Esophagus muscularis mucosa (tissue), 4 donors: ENCODE measurements at regions not wholly inside any gene's neighbourhood (a gene's known extent, or its start where the extent isn't known, plus 50 kb on each side); places are given as distances from the start of the nearest gene placed in this dataset.

Source experiments
- DNase-seq: peaks from one replicate; pipeline ENCODE4 v3.0.0-alpha.2; 2017; ENCODE audit errors: extremely low spot score
- H3K27ac ChIP-seq, 4 donors: fragments of 200-600 bp; sonication (generic); replicated peaks in 1 of 4; 1 replicate in 3 of 4; 2 replicates in 1 of 4; pipeline ENCODE4 v1.5.1; 2016 to 2019; ENCODE audit warnings: mild to moderate bottlenecking in 1 of 4
- H3K27me3 ChIP-seq, 4 donors: fragments of 200-600 bp; sonication (generic); one replicate each; pipeline versions ENCODE4 v1.5.1 to v1.6.0; 2016 to 2019
- H3K36me3 ChIP-seq, 4 donors: fragments of 200-600 bp; sonication (generic); one replicate each; pipeline ENCODE4 v1.5.1; 2016 to 2019
- H3K4me1 ChIP-seq, 4 donors: fragments of 200-600 bp; sonication (generic); one replicate each; pipeline ENCODE4 v1.5.1; 2016 to 2019
- H3K4me3 ChIP-seq, 4 donors: fragments of 200-600 bp; sonication (generic); 1 replicate in 2 of 4; 2 replicates in 2 of 4; pipeline ENCODE4 v1.5.1; 2016 to 2019; ENCODE audit warnings: mild to moderate bottlenecking in 4 of 4, moderate library complexity in 1 of 4
- H3K9me3 ChIP-seq, 4 donors: fragments of 200-600 bp; sonication (generic); 1 replicate in 3 of 4; 2 replicates in 1 of 4; pipeline ENCODE4 v1.5.1; 2016 to 2019
- EP300 ChIP-seq: sonication (generic); formaldehyde crosslinking; IDR thresholded peaks from one replicate; pipeline ENCODE4 v1.6.1; 2017; ENCODE audit warnings: antibody characterized with exemption
- POLR2A ChIP-seq: fragments of 450-650 bp; IDR thresholded peaks from one replicate; pipeline ENCODE4 v1.6.1; 2017; ENCODE audit warnings: antibody characterized with exemption, moderate library complexity, mild to moderate bottlenecking, low read depth
- POLR2AphosphoS5 ChIP-seq, 2 donors: sonication (generic); formaldehyde crosslinking; IDR thresholded peaks; one replicate each; pipeline ENCODE4 v1.6.1; 2017; ENCODE audit warnings: antibody characterized with exemption in 2 of 2
- WGBS: methylation state at CpG from one replicate; pipeline ENCODE4 v1.1.5; 2018; 5-methylcytosine and 5-hydroxymethylcytosine counted together
- intact Hi-C: fragments of 100-400 bp; cut with DNase I; formaldehyde crosslinking; loops from one replicate; pipeline ENCODE4 v1.15.1; 2023
- TF ChIP-seq, protein P1 (sequence below), 3 experiments: fragments of 200-600 bp in 2 of 3; fragments of 450-650 bp in 1 of 3; sonication (generic) in 2 of 3; IDR thresholded peaks; one replicate each; pipeline ENCODE4 v1.5.1; 2017 to 2019; ENCODE audit warnings: antibody characterized with exemption in 3 of 3, mild to moderate bottlenecking in 2 of 3, moderate library complexity in 1 of 3

DNA sequence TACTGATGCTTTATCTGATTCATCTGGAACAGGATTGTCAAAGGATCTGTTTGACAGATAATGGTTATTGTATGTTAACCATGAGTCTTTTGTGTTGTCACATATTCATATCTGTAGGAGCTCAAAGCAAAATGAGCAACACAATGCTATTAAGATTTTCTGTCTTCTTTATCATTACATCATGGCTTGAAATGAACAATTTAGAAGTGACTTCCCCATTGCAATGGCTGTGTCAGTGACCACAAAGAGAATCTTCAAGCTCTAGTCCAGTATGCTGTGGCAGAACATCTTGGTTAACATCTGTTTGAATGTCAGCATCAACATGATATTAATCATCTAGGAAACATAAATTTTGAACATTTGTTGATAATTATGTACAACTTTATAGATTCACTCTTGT, 1148.5 kb downstream of the PLA2G4A start:
- intact Hi-C loops = no loop called here
- H3K27me3 ChIP-seq = no peaks in the 10 kb centered on the region

GRCh38 chr1:187985145-187985896, 1156.6 kb downstream of the PLA2G4A start:
- no peaks in the 10 kb centered on the region for H3K27me3 ChIP-seq
- WGBS = 85% methylated on average over 4 of the region's 4 CpGs
- no peak overlapping the region for H3K4me3 ChIP-seq
- no peak overlapping the region for H3K27ac ChIP-seq
- no peaks in the 10 kb centered on the region for H3K36me3 ChIP-seq
- no peak for DNase-seq
- H3K4me1 ChIP-seq = no peaks in the 10 kb centered on the region
- TF ChIP-seq EP300 = no peak
- TF ChIP-seq POLR2A = no peak
- TF ChIP-seq, protein P1, sequence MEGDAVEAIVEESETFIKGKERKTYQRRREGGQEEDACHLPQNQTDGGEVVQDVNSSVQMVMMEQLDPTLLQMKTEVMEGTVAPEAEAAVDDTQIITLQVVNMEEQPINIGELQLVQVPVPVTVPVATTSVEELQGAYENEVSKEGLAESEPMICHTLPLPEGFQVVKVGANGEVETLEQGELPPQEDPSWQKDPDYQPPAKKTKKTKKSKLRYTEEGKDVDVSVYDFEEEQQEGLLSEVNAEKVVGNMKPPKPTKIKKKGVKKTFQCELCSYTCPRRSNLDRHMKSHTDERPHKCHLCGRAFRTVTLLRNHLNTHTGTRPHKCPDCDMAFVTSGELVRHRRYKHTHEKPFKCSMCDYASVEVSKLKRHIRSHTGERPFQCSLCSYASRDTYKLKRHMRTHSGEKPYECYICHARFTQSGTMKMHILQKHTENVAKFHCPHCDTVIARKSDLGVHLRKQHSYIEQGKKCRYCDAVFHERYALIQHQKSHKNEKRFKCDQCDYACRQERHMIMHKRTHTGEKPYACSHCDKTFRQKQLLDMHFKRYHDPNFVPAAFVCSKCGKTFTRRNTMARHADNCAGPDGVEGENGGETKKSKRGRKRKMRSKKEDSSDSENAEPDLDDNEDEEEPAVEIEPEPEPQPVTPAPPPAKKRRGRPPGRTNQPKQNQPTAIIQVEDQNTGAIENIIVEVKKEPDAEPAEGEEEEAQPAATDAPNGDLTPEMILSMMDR (IDR thresholded peaks at IDR 0.05) = no peak
- no peak for TF ChIP-seq POLR2AphosphoS5 (IDR thresholded peaks at IDR 0.05)
- intact Hi-C loops = no loop called here
- peaks cover 0 to 5% (median 0%) of the 10 kb centered on the region in 4 donors for H3K9me3 ChIP-seq

More for the DNA sequence above, 1148.5 kb downstream of the PLA2G4A start:
- Histone ChIP-seq H3K4me3 (no peak overlapping the region), H3K9me3 (peaks cover 0 to 5% (median 0%) of the 10 kb centered on the region in 4 donors), H3K4me1 (no peaks in the 10 kb centered on the region), H3K36me3 (no peaks in the 10 kb centered on the region), H3K27ac (no peak overlapping the region)
- TF ChIP-seq, protein P1 (IDR thresholded peaks at IDR 0.05) = no peak
- no peak for DNase-seq

DNA sequence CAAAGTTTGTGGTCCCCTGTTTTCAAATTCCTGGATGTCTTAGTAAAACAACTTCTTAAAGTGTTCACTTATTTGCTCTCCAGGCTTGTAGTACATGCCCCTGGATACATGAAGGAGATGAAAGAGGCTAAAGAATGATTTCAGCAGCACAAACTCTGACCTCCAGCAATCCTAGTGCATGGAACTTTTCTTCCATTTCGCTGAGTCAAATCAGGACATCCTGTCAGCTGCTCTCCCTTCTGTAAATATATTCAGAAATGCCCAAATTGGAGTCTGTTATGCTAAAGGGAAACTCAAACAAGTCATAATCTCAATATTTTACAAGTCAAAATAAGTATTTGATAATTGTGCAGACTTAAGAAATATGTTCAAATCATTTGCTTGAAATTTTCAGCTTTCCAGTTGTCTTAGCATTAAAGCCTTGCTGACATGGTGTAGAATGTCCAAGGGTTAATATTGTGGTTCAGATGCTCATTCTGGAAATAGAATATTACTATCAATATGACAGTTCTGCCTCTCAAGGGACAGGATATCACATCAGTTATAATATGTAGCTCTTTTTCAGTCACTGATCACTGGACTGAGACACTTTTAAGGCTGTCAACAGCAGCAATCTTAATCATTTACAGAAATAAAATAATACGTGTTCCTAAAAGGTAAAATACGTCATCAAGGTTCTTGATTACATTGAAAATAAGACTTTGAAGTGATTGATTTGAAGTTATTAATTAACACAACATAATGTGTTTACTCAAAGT, 1157.3 kb downstream of the PLA2G4A start:
- TF ChIP-seq POLR2A = no peak
- no peak for TF ChIP-seq EP300
- TF ChIP-seq POLR2AphosphoS5 (IDR thresholded peaks at IDR 0.05) = no peak
- TF ChIP-seq, protein P1 (IDR thresholded peaks at IDR 0.05) = no peak
- intact Hi-C loops = no loop called here
- 71% methylated on average over 3 of the region's 3 CpGs for WGBS
- H3K4me1 ChIP-seq = no peaks in the 10 kb centered on the region
- H3K27ac ChIP-seq = no peak overlapping the region
- no peaks in the 10 kb centered on the region for H3K36me3 ChIP-seq
- H3K27me3 ChIP-seq = no peaks in the 10 kb centered on the region
- DNase-seq = no peak
- H3K4me3 ChIP-seq = no peak overlapping the region
- H3K9me3 ChIP-seq = peaks cover 0 to 5% (median 0%) of the 10 kb centered on the region in 4 donors

DNA sequence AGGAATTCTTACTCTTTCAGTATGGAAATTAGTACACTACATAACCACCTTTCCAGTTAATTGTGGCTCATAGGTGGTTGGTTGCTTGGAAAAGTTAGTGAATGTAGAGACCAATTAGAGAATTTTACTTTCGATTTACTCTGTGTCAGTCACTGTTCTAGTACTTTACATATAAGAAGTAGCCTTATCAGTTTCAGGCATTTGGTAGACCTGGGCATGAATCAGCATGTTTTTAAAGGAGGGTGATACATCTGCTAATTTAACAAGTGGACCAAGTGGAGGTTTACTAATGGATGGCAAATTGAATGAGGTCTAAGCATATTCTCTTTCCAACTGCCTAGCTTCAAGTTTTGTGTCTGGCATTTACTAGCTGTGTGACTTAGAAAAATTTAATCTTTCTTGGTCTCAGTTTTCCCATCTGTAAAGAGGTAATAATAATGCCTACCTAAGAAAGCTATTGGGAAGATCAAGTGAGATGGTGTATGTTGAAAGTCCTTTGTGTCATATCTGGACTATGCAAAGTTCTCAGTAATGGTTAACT, 1158.6 kb downstream of the PLA2G4A start:
- no peaks in the 10 kb centered on the region for H3K36me3 ChIP-seq
- no peak for DNase-seq
- TF ChIP-seq EP300 (no peak), POLR2AphosphoS5 (IDR thresholded peaks at IDR 0.05) (no peak), POLR2A (no peak)
- TF ChIP-seq, protein P1 (IDR thresholded peaks at IDR 0.05) = no peak
- 91% methylated on average over 1 of the region's 1 CpG for WGBS
- H3K9me3 ChIP-seq = no peaks in the 10 kb centered on the region
- H3K27ac ChIP-seq = no peak overlapping the region
- H3K4me3 ChIP-seq = no peak overlapping the region
- no peaks in the 10 kb centered on the region for H3K4me1 ChIP-seq
- no peaks in the 10 kb centered on the region for H3K27me3 ChIP-seq
- intact Hi-C loops = no loop called here
